OCI-LY1 (cell line): ENCODE measurements at regions not wholly inside any gene's neighbourhood (a gene's known extent, or its start where the extent isn't known, plus 50 kb on each side); places are given as distances from the start of the nearest gene placed in this dataset.

ENCODE experiments used
- CTCF ChIP-seq: fragments of 200-600 bp; sonication (generic), shearing (Covaris generic); IDR thresholded peaks from 2 replicates; pipeline ENCODE4 v1.5.1; 2017; ENCODE audit warnings: mild to moderate bottlenecking, antibody characterized with exemption, low read length, moderate library complexity, mixed read lengths
- EZH2 ChIP-seq: fragments of 200-600 bp; sonication (generic), shearing (Covaris generic); IDR thresholded peaks from 2 replicates; pipeline ENCODE4 v1.8.0; 2017; ENCODE audit warnings: borderline replicate concordance, mixed run types, mild to moderate bottlenecking, antibody characterized with exemption, low read length, moderate library complexity, mixed read lengths

- TF ChIP-seq CTCF (no peak), EZH2 (no peak)
Measured at GRCh38 chr12:46920499-46920898, 94.7 kb upstream of the SLC38A4 start.
